ENCODE measurements at regions not wholly inside any gene's neighbourhood (a gene's known extent, or its start where the extent isn't known, plus 50 kb on each side); places are given as distances from the start of the nearest gene placed in this dataset.

GRCh38 chr20:60064554-60065196, 106.5 kb downstream of the CDH26 start:
- Mint-ChIP-seq H3K27ac (no peak overlapping the region), H3K4me1 (ENCODE audit: low read depth) (peaks cover 12% of the 10 kb centered on the region), H3K36me3 (ENCODE audit: low read depth) (no peaks in the 10 kb centered on the region), H3K9me3 (no peaks in the 10 kb centered on the region), H3K4me3 (no peak overlapping the region), H3K27me3 (no peaks in the 10 kb centered on the region)
- no peak for DNase-seq

- no peak overlapping the region for H3K4me3 Mint-ChIP-seq
- no peaks in the 10 kb centered on the region for H3K27me3 Mint-ChIP-seq
- H3K4me1 Mint-ChIP-seq (ENCODE audit: low read depth): peaks cover 12% of the 10 kb centered on the region
- H3K36me3 Mint-ChIP-seq (ENCODE audit: low read depth): no peaks in the 10 kb centered on the region
- no peak for DNase-seq
- no peak overlapping the region for H3K27ac Mint-ChIP-seq
- H3K9me3 Mint-ChIP-seq: no peaks in the 10 kb centered on the region
Observed at GRCh38 chr20:60065741-60066437, 107.7 kb downstream of the CDH26 start.

GRCh38 chr20:60066438-60066823, 108.2 kb downstream of the CDH26 start:
- H3K4me3 Mint-ChIP-seq: no peak overlapping the region
- no peak for DNase-seq
- H3K36me3 Mint-ChIP-seq (ENCODE audit: low read depth): no peaks in the 10 kb centered on the region
- H3K9me3 Mint-ChIP-seq: no peaks in the 10 kb centered on the region
- no peaks in the 10 kb centered on the region for H3K27me3 Mint-ChIP-seq
- no peak overlapping the region for H3K27ac Mint-ChIP-seq
- H3K4me1 Mint-ChIP-seq (ENCODE audit: low read depth): peaks cover 12% of the 10 kb centered on the region

- Mint-ChIP-seq H3K9me3 (no peaks in the 10 kb centered on the region), H3K4me1 (ENCODE audit: low read depth) (peaks cover 9% of the 10 kb centered on the region), H3K36me3 (ENCODE audit: low read depth) (no peaks in the 10 kb centered on the region), H3K4me3 (no peak overlapping the region), H3K27me3 (no peaks in the 10 kb centered on the region), H3K27ac (no peak overlapping the region)
- DNase-seq: no peak
Observed at GRCh38 chr20:60068509-60068908, 110.3 kb downstream of the CDH26 start.

- no peaks in the 10 kb centered on the region for H3K36me3 Mint-ChIP-seq (ENCODE audit: low read depth)
- peaks cover 3% of the 10 kb centered on the region for H3K4me1 Mint-ChIP-seq (ENCODE audit: low read depth)
- H3K4me3 Mint-ChIP-seq: no peak overlapping the region
- DNase-seq: no peak
- H3K27ac Mint-ChIP-seq: no peak overlapping the region
- H3K9me3 Mint-ChIP-seq: no peaks in the 10 kb centered on the region
- no peaks in the 10 kb centered on the region for H3K27me3 Mint-ChIP-seq
Observed at GRCh38 chr20:60069656-60070055, 111.4 kb downstream of the CDH26 start.

GRCh38 chr20:60070791-60071190, 112.6 kb downstream of the CDH26 start:
- Mint-ChIP-seq H3K36me3 (ENCODE audit: low read depth) (no peaks in the 10 kb centered on the region), H3K9me3 (no peaks in the 10 kb centered on the region), H3K4me1 (ENCODE audit: low read depth) (peaks cover 3% of the 10 kb centered on the region), H3K27ac (no peak overlapping the region), H3K4me3 (no peak overlapping the region), H3K27me3 (no peaks in the 10 kb centered on the region)
- DNase-seq: no peak

- Mint-ChIP-seq H3K9me3 (no peaks in the 10 kb centered on the region), H3K27ac (no peak overlapping the region), H3K4me1 (ENCODE audit: low read depth) (peaks cover 3% of the 10 kb centered on the region), H3K36me3 (ENCODE audit: low read depth) (no peaks in the 10 kb centered on the region), H3K27me3 (no peaks in the 10 kb centered on the region), H3K4me3 (no peak overlapping the region)
- no peak for DNase-seq
Observed at GRCh38 chr20:60071965-60072364, 113.7 kb downstream of the CDH26 start.

GRCh38 chr20:60073086-60073485, 114.9 kb downstream of the CDH26 start:
- no peaks in the 10 kb centered on the region for H3K36me3 Mint-ChIP-seq (ENCODE audit: low read depth)
- no peak overlapping the region for H3K27ac Mint-ChIP-seq
- H3K4me1 Mint-ChIP-seq (ENCODE audit: low read depth): peaks cover 3% of the 10 kb centered on the region
- H3K27me3 Mint-ChIP-seq: no peaks in the 10 kb centered on the region
- H3K4me3 Mint-ChIP-seq: no peak overlapping the region
- no peaks in the 10 kb centered on the region for H3K9me3 Mint-ChIP-seq
- DNase-seq: no peak

GRCh38 chr20:60073504-60073903, 115.3 kb downstream of the CDH26 start:
- Mint-ChIP-seq H3K27ac (no peak overlapping the region), H3K4me1 (ENCODE audit: low read depth) (peaks cover 3% of the 10 kb centered on the region), H3K9me3 (no peaks in the 10 kb centered on the region), H3K36me3 (ENCODE audit: low read depth) (no peaks in the 10 kb centered on the region), H3K27me3 (no peaks in the 10 kb centered on the region), H3K4me3 (no peak overlapping the region)
- DNase-seq: no peak

- no peak overlapping the region for H3K27ac Mint-ChIP-seq
- no peaks in the 10 kb centered on the region for H3K9me3 Mint-ChIP-seq
- DNase-seq: no peak
- H3K36me3 Mint-ChIP-seq (ENCODE audit: low read depth): no peaks in the 10 kb centered on the region
- H3K4me3 Mint-ChIP-seq: no peak overlapping the region
- H3K4me1 Mint-ChIP-seq (ENCODE audit: low read depth): peaks cover 3% of the 10 kb centered on the region
- H3K27me3 Mint-ChIP-seq: no peaks in the 10 kb centered on the region
Observed at GRCh38 chr20:60074276-60074675, 116.1 kb downstream of the CDH26 start.

GRCh38 chr20:60078351-60079250, 120.4 kb downstream of the CDH26 start:
- H3K27me3 Mint-ChIP-seq: no peaks in the 10 kb centered on the region
- peaks cover 3% of the 10 kb centered on the region for H3K4me1 Mint-ChIP-seq (ENCODE audit: low read depth)
- no peak for DNase-seq
- no peak overlapping the region for H3K27ac Mint-ChIP-seq
- no peaks in the 10 kb centered on the region for H3K9me3 Mint-ChIP-seq
- no peak overlapping the region for H3K4me3 Mint-ChIP-seq
- no peaks in the 10 kb centered on the region for H3K36me3 Mint-ChIP-seq (ENCODE audit: low read depth)

- no peaks in the 10 kb centered on the region for H3K36me3 Mint-ChIP-seq (ENCODE audit: low read depth)
- peaks cover 10% of the 10 kb centered on the region for H3K27me3 Mint-ChIP-seq
- no peak overlapping the region for H3K27ac Mint-ChIP-seq
- H3K9me3 Mint-ChIP-seq: no peaks in the 10 kb centered on the region
- no peak for DNase-seq
- no peak overlapping the region for H3K4me3 Mint-ChIP-seq
- H3K4me1 Mint-ChIP-seq (ENCODE audit: low read depth): no peaks in the 10 kb centered on the region
Observed at GRCh38 chr20:60080401-60080800, 122.2 kb downstream of the CDH26 start.

- no peak for DNase-seq
- no peak overlapping the region for H3K27ac Mint-ChIP-seq
- no peaks in the 10 kb centered on the region for H3K36me3 Mint-ChIP-seq (ENCODE audit: low read depth)
- H3K9me3 Mint-ChIP-seq: no peaks in the 10 kb centered on the region
- peaks cover 10% of the 10 kb centered on the region for H3K4me1 Mint-ChIP-seq (ENCODE audit: low read depth)
- H3K27me3 Mint-ChIP-seq: peaks cover 53% of the 10 kb centered on the region
- no peak overlapping the region for H3K4me3 Mint-ChIP-seq
Observed at GRCh38 chr20:60085551-60086132, 127.4 kb downstream of the CDH26 start.

GRCh38 chr20:60086821-60087562, 128.8 kb downstream of the CDH26 start:
- no peaks in the 10 kb centered on the region for H3K36me3 Mint-ChIP-seq (ENCODE audit: low read depth)
- peaks cover 10% of the 10 kb centered on the region for H3K4me1 Mint-ChIP-seq (ENCODE audit: low read depth)
- DNase-seq: peak; percentile 44
- peaks cover 58% of the 10 kb centered on the region for H3K27me3 Mint-ChIP-seq
- peak overlapping the region; percentile 68 for H3K27ac Mint-ChIP-seq
- H3K4me3 Mint-ChIP-seq: peak overlapping the region; percentile 46
- no peaks in the 10 kb centered on the region for H3K9me3 Mint-ChIP-seq
